ENCODE measurements at regions not wholly inside any gene's neighbourhood (a gene's known extent, or its start where the extent isn't known, plus 50 kb on each side); places are given as distances from the start of the nearest gene placed in this dataset.

GRCh38 chr5:53339962-53340540 is 140.4 kb upstream of the FST start:
- H3K4me1 ChIP-seq, result no peaks in the 10 kb centered on the region
- H3K36me3 ChIP-seq, result no peaks in the 10 kb centered on the region
- no peaks in the 10 kb centered on the region for H3K27me3 ChIP-seq
- no peak overlapping the region for H3K27ac ChIP-seq
- no peak for ATAC-seq
- no peak overlapping the region for H3K4me3 ChIP-seq
- TF ChIP-seq POLR2A (IDR thresholded peaks at IDR 0.05) (no peak), CTCF (IDR thresholded peaks at IDR 0.05 in 4 of 5, conservative IDR thresholded peaks at IDR 0.05 in 1 of 5) (no peak)
- intact Hi-C loops (cut with DNase I; ENCODE audit: low total_unique reads) (no loop called here), in situ Hi-C loops (cut with MboI; ENCODE audit: low sequenced_read_pairs in 4 of 4) (no loop called here)
- no peaks in the 10 kb centered on the region for H3K9me3 ChIP-seq
- no peak for DNase-seq

- intact Hi-C loops (cut with DNase I; ENCODE audit: low total_unique reads) (no loop called here), in situ Hi-C loops (cut with MboI; ENCODE audit: low sequenced_read_pairs in 4 of 4) (no loop called here)
- Histone ChIP-seq H3K4me1 (no peaks in the 10 kb centered on the region), H3K4me3 (no peak overlapping the region), H3K9me3 (no peaks in the 10 kb centered on the region), H3K36me3 (no peaks in the 10 kb centered on the region), H3K27ac (no peak overlapping the region), H3K27me3 (no peaks in the 10 kb centered on the region)
- ATAC-seq (no peak), DNase-seq (no peak)
- TF ChIP-seq CTCF (IDR thresholded peaks at IDR 0.05 in 4 of 5, conservative IDR thresholded peaks at IDR 0.05 in 1 of 5) (no peak), POLR2A (IDR thresholded peaks at IDR 0.05) (no peak)
These were observed 139.3 kb upstream of the FST start for GRCh38 chr5:53340956-53341750.

- in situ Hi-C loops (cut with MboI; ENCODE audit: low sequenced_read_pairs in 4 of 4), result no loop called here
These were observed 138.2 kb upstream of the FST start for GRCh38 chr5:53342236-53342635.

GRCh38 chr5:53343187-53343586 is 137.2 kb upstream of the FST start:
- H3K9me3 ChIP-seq, result no peaks in the 10 kb centered on the region
- H3K36me3 ChIP-seq, result no peaks in the 10 kb centered on the region
- no peak for ATAC-seq
- intact Hi-C loops (cut with DNase I; ENCODE audit: low total_unique reads) (no loop called here), in situ Hi-C loops (cut with MboI; ENCODE audit: low sequenced_read_pairs in 4 of 4) (no loop called here)
- no peaks in the 10 kb centered on the region for H3K4me1 ChIP-seq
- DNase-seq, result peak in 1 of 2 donors; percentile 16
- no peak overlapping the region for H3K4me3 ChIP-seq
- no peak overlapping the region for H3K27ac ChIP-seq
- no peaks in the 10 kb centered on the region for H3K27me3 ChIP-seq
- TF ChIP-seq CTCF (IDR thresholded peaks at IDR 0.05 in 4 of 5, conservative IDR thresholded peaks at IDR 0.05 in 1 of 5), result no peak
- no peak for TF ChIP-seq POLR2A (IDR thresholded peaks at IDR 0.05)

More at GRCh38 chr5:53342236-53342635, 138.2 kb upstream of the FST start:
- Histone ChIP-seq H3K9me3 (no peaks in the 10 kb centered on the region), H3K4me3 (no peak overlapping the region), H3K27ac (no peak overlapping the region), H3K4me1 (no peaks in the 10 kb centered on the region), H3K27me3 (no peaks in the 10 kb centered on the region), H3K36me3 (no peaks in the 10 kb centered on the region)
- intact Hi-C loops (cut with DNase I; ENCODE audit: low total_unique reads), result no loop called here
- no peak for ATAC-seq
- TF ChIP-seq CTCF (IDR thresholded peaks at IDR 0.05 in 4 of 5, conservative IDR thresholded peaks at IDR 0.05 in 1 of 5), result no peak
- TF ChIP-seq POLR2A (IDR thresholded peaks at IDR 0.05), result no peak
- no peak for DNase-seq

All from gastrocnemius medialis (tissue), 4 donors.